ENCODE measurements at regions not wholly inside any gene's neighbourhood (a gene's known extent, or its start where the extent isn't known, plus 50 kb on each side); places are given as distances from the start of the nearest gene placed in this dataset.
A peak's percentile ranks its signal among the peaks of the same experiment; 100 is the strongest.
"Not testable (repeated sequence)": the region's sequence is repeated elsewhere in the genome, so short reads cannot be mapped to it uniquely, and the experiment has no call there.

GRCh38 chr3:88703501-88704059, 403.8 kb upstream of the EPHA3 start:
- no peak for DNase-seq

DNA sequence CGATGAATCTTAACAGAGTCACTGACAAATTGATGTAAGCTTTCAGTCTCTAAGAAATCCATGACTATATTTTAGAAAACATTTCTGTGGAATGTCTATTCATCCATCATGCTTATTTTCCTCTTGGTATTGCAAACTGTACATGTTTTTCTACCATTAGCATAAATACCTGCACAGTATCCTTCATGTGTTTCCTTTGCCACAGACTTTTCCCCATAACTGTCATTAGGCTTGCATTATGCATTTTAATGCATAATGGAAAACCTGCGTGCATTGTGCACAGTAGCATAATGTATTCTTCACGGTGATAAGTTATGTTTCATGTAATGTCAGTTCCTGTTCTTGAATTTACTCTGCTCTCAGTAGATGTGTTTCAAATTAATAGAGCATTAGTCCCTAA, 403.1 kb upstream of the EPHA3 start:
- DNase-seq, result no peak

DNA sequence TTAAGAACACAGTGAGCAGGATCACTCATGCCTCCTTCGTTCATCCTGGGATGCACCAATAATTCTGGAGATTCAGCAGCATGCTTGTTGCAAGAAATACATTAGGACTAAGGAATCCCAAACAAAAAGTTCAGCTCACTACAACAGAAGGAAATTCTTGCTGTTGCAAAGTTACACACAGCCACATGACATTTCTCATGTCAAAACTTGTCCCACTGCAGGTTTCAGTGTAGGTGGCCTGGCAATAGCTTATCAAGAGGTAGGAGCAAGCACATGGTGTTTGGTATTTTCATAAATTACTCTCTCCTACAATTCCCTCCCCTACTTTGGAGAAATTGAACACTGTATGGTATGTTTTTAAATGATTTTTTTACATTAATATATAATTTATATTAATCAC, 399.6 kb upstream of the EPHA3 start:
- DNase-seq, result no peak

GRCh38 chr3:88712552-88712951, 394.9 kb upstream of the EPHA3 start:
- DNase-seq, result no peak

DNA sequence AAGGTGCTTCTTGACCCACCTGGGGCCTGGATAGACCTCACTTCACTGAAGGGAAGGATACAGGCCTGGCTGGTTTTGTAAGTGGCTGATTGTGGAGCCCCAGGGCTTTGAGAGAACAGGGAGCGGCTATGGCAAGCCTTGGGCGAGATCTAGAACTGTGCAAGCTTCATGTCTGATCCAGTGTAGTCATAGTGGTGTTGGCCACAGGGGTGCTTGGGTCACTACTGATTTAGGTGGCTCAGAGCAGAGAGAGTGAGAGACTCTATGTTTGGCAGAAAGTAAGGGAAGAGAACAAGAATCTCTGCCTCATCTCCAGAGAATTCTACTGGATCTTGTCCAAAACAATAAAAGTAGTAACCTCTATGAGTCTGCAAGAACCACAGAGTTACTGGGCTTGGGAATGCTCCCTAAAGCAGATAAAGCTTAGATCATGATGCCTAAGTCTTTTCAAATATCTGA, 394.2 kb upstream of the EPHA3 start:
- DNase-seq, result no peak

GRCh38 chr3:88725440-88726165, 381.8 kb upstream of the EPHA3 start:
- no peak for DNase-seq

GRCh38 chr3:88732186-88732585, 375.2 kb upstream of the EPHA3 start:
- no peak for DNase-seq

GRCh38 chr3:88742106-88742505, 365.3 kb upstream of the EPHA3 start:
- no peak for DNase-seq

DNA sequence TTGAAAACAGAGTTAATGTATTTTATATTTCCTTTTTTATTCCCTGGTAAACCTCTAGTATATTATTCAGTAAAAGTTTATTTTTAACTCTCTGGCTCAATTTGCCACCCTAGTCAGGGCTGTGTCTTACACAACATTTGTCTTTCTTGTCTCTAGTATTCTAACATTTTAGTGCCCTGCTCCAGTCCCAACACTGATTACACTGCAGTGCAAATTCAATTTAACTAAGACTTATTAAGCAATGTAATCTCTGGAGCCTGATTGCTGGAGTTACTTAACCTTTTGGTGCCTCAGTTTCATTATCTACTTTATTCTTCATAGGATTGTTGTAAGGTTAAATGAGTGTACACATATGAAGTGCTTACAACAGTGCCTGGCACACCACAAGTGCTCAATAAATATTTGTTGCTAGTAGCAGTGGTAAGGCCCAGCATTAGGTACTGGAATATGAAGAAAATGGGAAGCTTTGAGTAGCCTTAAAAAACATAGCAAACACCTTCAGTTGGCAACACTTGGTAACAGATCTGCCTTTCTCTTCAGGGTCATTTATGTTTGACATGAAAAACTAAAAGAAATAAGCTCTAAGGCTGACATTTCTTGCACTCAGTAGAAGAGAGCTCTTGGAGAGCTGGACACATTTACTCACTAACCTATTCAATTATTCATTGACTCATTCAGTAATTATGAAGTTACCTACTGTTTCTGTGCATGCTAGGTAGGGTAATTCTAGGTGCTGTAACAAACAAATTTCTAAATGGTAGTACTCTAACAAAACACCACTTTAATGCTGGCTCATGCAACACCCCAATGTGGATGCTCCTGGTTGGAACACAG, 364.5 kb upstream of the EPHA3 start:
- DNase-seq, result no peak

DNA sequence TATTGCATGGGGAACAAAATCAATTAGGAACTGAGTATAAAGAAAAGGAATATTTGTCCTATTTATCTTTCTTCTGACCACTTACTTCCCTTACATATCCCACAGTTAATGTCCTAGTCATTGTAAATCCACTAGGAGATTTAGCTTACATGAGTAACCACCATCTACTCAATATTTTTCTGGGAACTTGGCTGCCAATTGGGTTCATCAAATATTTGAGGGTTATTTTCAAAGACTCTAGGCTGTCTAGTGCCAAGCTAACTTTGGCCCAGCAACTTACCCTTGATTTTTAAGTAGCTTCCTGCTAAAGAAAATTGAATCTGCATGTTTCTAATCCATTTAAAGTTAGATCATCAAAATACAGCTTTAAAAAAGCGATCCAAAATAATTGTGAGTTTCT, 362.5 kb upstream of the EPHA3 start:
- no peak for DNase-seq

- DNase-seq, result not testable (repeated sequence)
Observed at GRCh38 chr3:88747145-88747544, 360.3 kb upstream of the EPHA3 start.

DNA sequence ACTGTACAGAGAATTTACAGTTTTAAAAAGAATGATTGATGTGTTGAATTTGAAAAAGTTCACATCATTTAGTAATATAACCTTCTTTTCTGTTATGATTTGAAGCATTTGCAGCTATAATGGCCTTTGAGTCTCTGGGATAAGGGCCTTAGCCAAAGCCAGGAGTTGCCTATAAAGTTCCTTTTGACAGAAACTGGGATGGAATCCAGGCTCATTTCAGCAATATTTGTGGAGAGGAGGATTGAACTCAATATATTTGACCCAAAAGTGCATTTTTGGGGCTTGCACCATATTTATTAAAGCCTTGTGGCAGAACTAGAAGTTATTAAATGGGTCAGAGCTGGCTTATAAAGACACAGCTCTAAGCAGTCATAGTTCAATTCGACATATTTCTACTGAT, 348.7 kb upstream of the EPHA3 start:
- no peak for DNase-seq

- DNase-seq, result no peak
Observed at GRCh38 chr3:88767746-88768145, 339.7 kb upstream of the EPHA3 start.

DNA sequence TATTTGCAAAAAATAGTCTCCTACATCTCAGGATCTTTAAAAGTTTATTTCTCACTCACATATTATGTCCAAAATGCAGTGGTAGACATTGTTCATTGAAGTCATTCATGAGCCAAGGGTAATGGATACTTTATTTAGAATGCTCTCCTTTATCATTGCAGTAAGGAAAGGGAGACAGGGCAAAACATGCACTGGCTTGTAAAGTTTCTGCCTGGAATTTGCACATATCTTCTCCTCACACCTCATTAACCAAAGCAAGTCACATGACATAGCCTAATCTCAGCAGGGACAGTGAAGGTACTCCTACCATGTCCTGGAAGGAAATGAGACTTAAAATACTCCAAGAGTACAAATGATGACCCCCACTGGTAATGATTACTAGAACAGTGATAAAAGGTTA, 333.7 kb upstream of the EPHA3 start:
- no peak for DNase-seq

DNA sequence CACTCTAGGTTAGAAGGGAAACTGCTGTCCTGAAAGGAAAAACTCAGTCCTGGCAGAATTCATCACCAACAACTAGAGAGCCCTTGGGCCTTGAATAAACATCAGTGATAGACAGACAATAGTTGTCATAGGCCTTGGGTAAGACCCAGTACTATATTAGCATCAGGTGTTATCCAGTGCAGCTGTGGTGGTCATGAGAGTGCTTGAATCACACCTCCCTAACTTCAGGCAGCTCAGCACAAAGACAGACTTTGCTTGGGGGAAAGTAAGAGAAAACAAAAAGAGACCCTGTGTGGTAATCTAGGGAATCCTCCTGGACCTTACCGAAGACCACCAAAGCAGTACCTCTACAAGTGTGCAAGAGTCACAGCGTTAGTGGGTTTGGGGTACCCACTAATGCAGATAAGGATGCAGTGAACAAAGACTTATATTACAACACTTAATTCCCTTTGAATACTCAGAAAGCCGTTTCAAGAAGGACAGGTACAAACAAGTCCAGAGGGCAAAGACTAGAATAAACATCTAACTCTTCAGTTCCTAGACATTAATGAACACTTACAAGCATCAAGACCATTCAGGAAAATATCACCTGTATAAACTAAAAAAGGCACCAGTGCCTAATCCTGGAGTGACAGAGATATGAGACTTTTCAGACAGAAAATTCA, 332.3 kb upstream of the EPHA3 start:
- DNase-seq, result no peak

DNA sequence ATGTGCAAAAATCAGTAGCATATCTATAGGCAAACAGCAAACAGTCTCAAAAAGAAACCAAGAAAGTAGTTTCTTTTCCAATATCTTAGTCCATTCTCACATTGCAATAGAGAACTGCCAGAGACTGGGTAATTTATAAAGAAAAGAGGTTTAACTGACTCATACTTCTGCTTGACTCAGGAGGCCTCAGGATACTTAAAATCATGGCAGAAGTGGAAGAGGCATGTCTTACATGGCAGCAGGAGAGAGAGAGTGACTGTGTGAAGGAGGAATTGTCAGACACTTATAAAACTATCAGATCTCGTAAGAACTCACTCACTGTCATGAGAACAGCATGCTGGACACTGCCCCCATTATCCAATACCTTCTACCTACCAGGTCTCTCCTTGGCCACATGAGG, 327.9 kb upstream of the EPHA3 start:
- DNase-seq, result no peak

DNA sequence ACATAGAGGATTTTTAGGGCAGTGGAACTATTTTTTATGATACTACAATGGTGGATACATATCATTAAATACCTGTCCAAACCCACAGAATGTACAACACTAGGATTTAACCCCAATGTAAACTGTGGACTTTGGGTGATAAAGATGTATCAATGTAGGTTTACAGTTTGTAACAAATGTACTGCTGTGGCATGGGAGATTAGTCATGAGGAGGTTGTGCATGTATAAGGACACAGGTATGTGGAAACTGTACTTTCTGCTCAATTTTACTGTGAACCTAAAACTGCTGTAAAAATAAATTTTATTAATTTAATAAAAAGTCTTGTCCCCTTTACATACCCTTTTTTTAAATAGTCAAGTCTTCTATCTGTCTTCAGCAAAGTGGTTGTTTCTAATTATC, 322.5 kb upstream of the EPHA3 start:
- no peak for DNase-seq

- no peak for DNase-seq
Observed at GRCh38 chr3:88785841-88786240, 321.6 kb upstream of the EPHA3 start.

DNA sequence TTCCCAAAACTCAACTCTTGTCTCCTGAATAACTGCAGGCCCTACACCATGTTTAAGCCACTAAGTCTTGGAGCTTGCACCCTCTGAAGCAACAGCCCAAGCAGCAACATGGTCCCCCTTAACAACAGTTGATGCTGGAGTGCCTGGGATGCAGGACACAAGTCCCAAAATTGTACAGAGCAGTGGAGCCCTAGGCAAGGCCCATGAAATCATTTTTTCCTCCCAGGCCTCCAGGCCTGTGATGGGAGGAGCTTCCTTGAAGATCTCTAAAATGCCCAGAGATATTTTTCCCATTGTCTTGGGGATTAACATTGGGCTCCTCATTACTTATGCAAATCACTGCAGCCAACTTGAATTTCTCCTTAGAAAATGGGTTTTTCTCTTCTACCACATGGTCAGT, 311.9 kb upstream of the EPHA3 start:
- no peak for DNase-seq

DNA sequence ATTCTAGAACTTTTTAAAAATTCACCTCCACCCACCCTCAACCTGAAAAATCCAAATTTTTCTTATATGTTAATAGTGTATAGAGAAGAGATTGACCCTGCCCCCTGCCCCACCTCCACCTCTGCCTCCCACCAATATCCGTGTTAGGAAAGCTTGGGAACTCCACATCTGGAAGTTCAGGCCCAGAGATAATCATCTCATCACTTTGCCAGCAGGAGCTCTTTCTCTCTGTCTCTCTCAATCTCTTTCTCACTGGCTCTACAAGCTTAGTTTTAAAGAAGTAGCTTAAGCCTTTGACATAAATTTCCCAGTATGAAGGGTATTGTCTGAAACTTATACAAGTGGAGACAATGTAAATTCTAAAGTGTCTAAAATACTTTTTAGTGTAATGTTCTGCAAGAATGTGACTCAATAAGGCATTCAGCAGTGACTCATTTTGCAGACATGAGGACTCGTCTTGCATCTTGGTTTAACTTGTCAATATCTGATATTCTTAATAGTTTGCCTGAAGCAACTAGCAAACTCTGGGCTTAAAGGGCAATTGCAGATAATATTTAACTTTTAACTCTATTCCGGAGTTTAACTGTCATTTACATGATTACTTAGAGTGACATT, 299.8 kb upstream of the EPHA3 start:
- DNase-seq, result peak; percentile 9

DNA sequence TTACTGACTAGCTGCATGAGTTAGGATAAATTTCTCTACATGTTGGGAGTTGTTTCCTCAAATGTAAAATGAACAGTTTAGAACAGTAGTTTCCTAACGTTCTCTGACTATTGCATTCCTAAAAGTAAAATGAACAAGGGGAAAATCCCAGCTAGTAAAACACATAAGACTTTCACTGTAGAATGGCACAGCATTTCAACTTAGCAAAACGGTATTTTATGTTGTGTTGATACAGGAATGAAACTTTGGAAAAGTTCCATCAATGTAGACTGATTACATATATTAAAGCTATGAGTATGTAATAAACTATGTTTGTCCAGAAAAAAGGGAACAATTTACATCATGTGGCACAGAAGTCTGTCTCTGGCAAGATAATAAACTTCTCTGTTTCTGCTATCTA, 297.4 kb upstream of the EPHA3 start:
- DNase-seq, result peak; percentile 5

DNA sequence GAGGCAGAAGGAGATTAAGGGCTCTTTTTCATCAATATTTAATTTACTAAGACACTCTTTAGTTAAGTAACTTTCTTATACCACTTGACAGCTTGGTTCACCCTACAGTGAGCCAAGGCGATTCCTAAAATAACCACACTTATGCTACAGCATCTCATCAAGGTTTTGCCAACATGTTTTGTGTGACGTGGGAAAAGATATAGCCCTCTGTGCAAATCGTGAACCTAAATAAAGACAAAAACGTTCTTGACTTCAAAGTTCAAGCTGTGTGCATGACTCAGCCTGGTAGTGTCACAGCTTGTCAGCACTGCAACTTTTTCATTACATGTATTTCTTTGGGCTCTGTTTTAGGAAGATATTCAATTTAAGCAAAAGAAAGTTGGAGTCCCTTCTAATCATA, 297.0 kb upstream of the EPHA3 start:
- no peak for DNase-seq

- DNase-seq, result no peak
Observed at GRCh38 chr3:88811096-88811495, 296.3 kb upstream of the EPHA3 start.

All from amniotic stem cell (primary cell).